Activated CD4-positive, alpha-beta T cell treated with anti-CD3 and anti-CD28 coated beads, Interleukin-2, amount 10 ng/mL, durations not matched to agents 24 days and 14 days (primary cell): ENCODE measurements at regions not wholly inside any gene's neighbourhood (a gene's known extent, or its start where the extent isn't known, plus 50 kb on each side); places are given as distances from the start of the nearest gene placed in this dataset.
A peak's percentile ranks its signal among the peaks of the same experiment; 100 is the strongest.

ENCODE experiments used
- DNase-seq: peaks from one replicate; pipeline ENCODE4 v3.0.0; 2022
- H3K27ac Mint-ChIP-seq: one replicate; pipeline ENCODE4 v1.8.0; 2022; ENCODE audit warnings: mild to moderate bottlenecking, mixed read lengths
- H3K27me3 Mint-ChIP-seq: one replicate; pipeline ENCODE4 v1.8.0; 2022; ENCODE audit warnings: mixed read lengths
- H3K36me3 Mint-ChIP-seq: one replicate; pipeline ENCODE4 v1.8.0; 2022; ENCODE audit warnings: low read depth, mild to moderate bottlenecking, mixed read lengths
- H3K4me1 Mint-ChIP-seq: one replicate; pipeline ENCODE4 v1.8.0; 2021; ENCODE audit warnings: mixed read lengths
- H3K4me3 Mint-ChIP-seq: one replicate; pipeline ENCODE4 v1.8.0; 2022; ENCODE audit warnings: mild to moderate bottlenecking, moderate library complexity, mixed read lengths
- H3K9me3 Mint-ChIP-seq: one replicate; pipeline ENCODE4 v1.8.0; 2021; ENCODE audit warnings: mixed read lengths
- intact Hi-C: fragments of 100-400 bp; cut with micrococcal nuclease; formaldehyde crosslinking; loops from one replicate; pipeline ENCODE4 v1.15.1; 2023

DNA sequence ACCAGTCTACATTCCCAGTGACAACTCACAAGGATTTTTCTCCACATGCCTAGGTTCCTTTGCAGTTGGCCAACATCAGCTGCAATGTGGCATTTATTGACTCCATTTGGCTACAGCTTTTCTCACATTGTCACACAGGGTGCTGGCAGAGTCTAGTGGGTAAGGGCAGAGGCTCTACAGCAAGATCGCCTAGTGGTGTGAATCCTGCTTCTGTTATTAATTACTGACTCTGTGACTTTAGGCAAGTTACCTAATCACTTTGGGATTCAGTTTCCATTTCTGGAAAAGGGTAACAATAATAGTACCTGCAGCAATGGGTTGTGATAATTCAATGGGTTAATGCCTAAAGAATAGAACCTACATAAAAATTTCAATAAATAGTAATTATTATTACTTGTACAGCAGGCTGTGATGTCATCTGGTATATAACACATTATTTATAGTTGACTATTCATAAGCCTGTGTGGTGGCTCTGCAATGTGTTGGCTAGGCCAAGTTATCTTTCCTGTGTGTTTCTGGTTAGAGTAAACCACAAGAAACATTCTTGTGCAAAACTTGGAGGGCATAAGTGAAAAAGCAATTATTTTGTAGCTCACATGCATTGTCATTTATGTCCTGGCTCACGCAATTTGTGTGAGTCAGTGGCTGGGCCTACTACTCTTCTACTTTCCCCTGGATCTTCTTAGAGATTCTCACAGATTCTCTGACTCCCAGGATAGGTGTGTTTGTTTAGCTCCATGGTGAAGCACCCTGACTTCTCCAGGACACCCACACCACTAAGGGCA lies 59.5 kb downstream of the PTGS2 start:
- H3K4me3 Mint-ChIP-seq = no peak overlapping the region
- H3K27ac Mint-ChIP-seq = no peak overlapping the region
- H3K27me3 Mint-ChIP-seq = peaks cover 12% of the 10 kb centered on the region
- intact Hi-C loops = loop anchor here (1.0 kb wide), 1 partner anchor 245 kb away; the partner anchor contains the start of genes ODR4 and TPR
- H3K9me3 Mint-ChIP-seq = no peaks in the 10 kb centered on the region
- peaks cover 24% of the 10 kb centered on the region for H3K4me1 Mint-ChIP-seq
- H3K36me3 Mint-ChIP-seq = no peaks in the 10 kb centered on the region
- DNase-seq = peak; percentile 66

DNA sequence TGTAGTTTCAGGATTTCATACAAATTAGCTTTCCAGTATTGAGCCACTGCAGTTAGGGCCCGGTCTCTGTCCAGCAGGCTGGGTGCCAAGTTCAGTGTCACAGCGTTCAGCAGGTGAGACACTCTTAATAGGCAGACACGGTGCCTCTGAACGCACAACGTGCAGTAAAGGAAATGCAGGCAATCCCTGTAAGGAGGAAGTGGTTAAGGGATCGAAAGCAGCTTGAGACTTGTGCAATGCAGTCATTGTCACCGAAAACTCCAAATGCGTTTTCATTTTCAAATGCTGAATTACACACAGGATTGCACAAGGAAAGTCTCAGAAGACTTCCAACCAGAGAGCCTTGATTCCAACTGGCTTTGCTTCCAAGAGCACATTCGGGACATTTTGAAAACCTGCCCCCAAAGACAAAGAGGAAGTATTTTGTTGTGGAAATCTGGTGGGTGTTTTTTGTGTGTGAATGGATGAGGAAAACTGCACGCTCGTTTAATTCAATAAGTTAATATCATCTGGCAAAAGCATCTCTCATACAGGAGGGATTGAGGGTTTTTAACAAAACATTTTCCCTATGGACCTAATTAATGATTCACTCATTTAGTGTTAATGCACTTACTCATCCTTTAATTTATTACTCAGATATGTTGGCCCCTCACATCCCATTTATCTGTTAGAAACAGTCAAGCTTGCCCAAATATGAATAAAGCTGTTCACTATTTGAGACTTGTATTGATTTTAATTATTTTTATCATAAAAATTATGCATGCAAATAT lies 61.6 kb downstream of the PTGS2 start:
- H3K4me1 Mint-ChIP-seq = peaks cover 37% of the 10 kb centered on the region
- peaks cover 18% of the 10 kb centered on the region for H3K27me3 Mint-ChIP-seq
- peak; percentile 88 for DNase-seq
- peak overlapping the region; percentile 77 for H3K4me3 Mint-ChIP-seq
- no peaks in the 10 kb centered on the region for H3K36me3 Mint-ChIP-seq
- no peaks in the 10 kb centered on the region for H3K9me3 Mint-ChIP-seq
- H3K27ac Mint-ChIP-seq = no peak overlapping the region
- intact Hi-C loops = loop anchor here (2.0 to 5.0 kb wide), 3 partner anchors 64 to 316 kb away; partner anchors contain the start of gene PTGS2

DNA sequence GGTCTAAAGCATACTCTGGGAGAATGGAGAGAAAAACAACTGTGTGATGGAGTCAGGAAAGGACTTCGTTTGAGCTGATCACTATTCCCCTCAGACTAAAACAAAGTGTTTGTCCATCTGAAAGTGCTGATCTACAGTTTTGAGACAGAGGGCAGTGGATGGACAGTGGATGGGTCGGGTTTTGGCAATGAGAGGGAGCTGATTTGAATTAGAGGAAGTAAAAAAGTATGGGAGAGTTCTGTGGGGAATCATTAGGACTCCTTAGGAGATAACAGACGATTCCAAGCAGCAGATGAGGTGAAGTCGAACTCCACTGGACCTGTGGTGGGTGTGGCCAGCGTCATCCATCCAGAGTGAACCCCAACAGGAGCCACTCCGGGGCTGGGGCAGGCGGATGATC lies 62.3 kb downstream of the PTGS2 start:
- H3K4me1 Mint-ChIP-seq = peaks cover 36% of the 10 kb centered on the region
- peak overlapping the region; percentile 58 for H3K4me3 Mint-ChIP-seq
- peaks cover 17% of the 10 kb centered on the region for H3K27me3 Mint-ChIP-seq
- intact Hi-C loops = loop anchor here (2.0 to 5.0 kb wide), 3 partner anchors 64 to 316 kb away; partner anchors contain the start of gene PTGS2
- DNase-seq = no peak
- no peaks in the 10 kb centered on the region for H3K9me3 Mint-ChIP-seq
- no peak overlapping the region for H3K27ac Mint-ChIP-seq
- H3K36me3 Mint-ChIP-seq = no peaks in the 10 kb centered on the region

DNA sequence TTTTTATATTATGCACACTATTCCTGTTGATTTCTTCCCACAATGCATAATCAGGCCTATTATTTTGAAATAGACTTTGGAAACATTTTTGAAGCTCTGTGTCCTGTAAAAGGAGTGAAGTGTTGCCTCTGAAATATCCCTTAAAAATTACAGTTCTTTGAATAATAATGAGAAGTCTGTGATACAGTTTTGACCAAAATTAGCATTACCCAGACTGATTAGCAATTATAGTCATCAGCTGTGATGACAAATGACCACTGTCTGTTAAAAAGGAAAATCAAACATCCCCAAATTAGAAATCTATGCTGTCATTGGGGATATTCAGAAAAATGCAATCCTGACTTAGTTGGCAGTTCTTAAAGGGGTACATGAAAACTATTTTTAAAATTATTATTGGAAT lies 63.7 kb downstream of the PTGS2 start:
- DNase-seq = no peak
- H3K27ac Mint-ChIP-seq = no peak overlapping the region
- peaks cover 35% of the 10 kb centered on the region for H3K4me1 Mint-ChIP-seq
- intact Hi-C loops = loop anchor here (5.0 kb wide), 2 partner anchors 66 to 314 kb away; partner anchors contain the start of gene PTGS2
- no peaks in the 10 kb centered on the region for H3K36me3 Mint-ChIP-seq
- H3K4me3 Mint-ChIP-seq = no peak overlapping the region
- no peaks in the 10 kb centered on the region for H3K9me3 Mint-ChIP-seq
- peaks cover 24% of the 10 kb centered on the region for H3K27me3 Mint-ChIP-seq

DNA sequence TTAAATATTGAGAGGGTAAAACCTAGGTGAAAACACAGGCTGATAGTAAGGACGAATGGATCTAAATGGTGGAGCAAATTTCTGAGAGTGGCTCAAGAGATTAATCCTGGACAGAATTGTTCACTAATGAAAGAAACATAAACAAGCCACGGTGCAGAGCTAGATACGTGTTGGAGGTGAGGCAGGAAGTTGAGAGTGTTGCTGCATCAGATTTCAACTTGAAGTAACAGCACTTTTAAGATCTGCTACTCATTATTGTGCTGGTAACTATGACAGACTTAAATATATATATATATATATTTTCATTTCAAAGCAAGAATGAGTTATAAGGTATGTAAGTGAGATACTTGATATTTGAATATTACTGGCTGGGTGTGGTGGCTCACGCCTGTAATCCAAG lies 64.9 kb downstream of the PTGS2 start:
- Mint-ChIP-seq H3K9me3 (no peaks in the 10 kb centered on the region), H3K36me3 (no peaks in the 10 kb centered on the region), H3K4me1 (peaks cover 26% of the 10 kb centered on the region), H3K4me3 (peak overlapping the region; percentile 54), H3K27ac (no peak overlapping the region), H3K27me3 (peaks cover 28% of the 10 kb centered on the region)
- no peak for DNase-seq
- intact Hi-C loops = loop anchor here (5.0 kb wide), 2 partner anchors 67 to 313 kb away; partner anchors contain the start of gene PTGS2

DNA sequence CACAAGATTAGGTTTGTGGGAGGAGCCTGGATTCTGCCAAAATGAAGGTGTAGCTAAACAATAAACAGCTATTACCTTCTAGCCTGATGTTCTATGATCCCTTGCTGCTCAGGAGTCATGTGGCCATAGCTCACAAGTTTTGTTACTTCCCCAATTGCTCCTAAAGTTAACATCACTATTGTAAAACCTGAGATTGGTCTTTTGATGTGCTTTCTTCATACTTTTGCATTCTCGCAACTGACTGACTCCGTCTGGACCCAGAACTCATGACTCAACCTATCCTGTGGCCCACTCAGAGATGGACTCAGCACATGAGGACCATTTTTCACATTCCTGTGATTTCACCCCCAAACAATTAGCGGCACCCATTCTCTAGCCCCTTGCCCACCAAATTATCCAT lies 69.1 kb downstream of the PTGS2 start:
- no peaks in the 10 kb centered on the region for H3K9me3 Mint-ChIP-seq
- H3K27ac Mint-ChIP-seq = no peak overlapping the region
- H3K36me3 Mint-ChIP-seq = no peaks in the 10 kb centered on the region
- DNase-seq = no peak
- no peak overlapping the region for H3K4me3 Mint-ChIP-seq
- peaks cover 48% of the 10 kb centered on the region for H3K27me3 Mint-ChIP-seq
- peaks cover 13% of the 10 kb centered on the region for H3K4me1 Mint-ChIP-seq
- intact Hi-C loops = no loop called here

DNA sequence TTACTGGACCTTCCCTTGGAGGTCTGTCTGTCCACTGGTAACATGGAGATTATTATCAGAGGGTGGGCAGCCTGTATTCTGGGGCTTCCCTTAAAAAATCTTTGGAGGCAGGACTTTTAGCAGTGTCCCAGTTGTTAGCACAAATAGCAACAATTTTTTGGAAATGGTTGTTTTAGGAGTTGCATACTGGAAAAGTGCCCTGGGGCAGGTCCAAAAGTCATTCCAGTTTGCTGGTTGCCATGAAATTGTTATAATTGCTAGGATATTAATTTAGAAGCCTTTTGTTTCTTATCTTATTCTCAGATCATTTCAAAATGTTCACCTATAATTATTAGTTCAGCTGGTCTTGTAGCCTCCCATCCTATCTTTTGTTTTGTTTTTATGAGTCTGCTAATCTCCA lies 71.0 kb downstream of the PTGS2 start:
- Mint-ChIP-seq H3K27ac (no peak overlapping the region), H3K36me3 (no peaks in the 10 kb centered on the region), H3K4me3 (no peak overlapping the region), H3K4me1 (peaks cover 4% of the 10 kb centered on the region), H3K27me3 (peaks cover 53% of the 10 kb centered on the region), H3K9me3 (no peaks in the 10 kb centered on the region)
- no peak for DNase-seq
- intact Hi-C loops = loop anchor here (5.0 to 10.0 kb wide), 4 partner anchors 68 to 207 kb away; no protein-coding TSS in a partner anchor

DNA sequence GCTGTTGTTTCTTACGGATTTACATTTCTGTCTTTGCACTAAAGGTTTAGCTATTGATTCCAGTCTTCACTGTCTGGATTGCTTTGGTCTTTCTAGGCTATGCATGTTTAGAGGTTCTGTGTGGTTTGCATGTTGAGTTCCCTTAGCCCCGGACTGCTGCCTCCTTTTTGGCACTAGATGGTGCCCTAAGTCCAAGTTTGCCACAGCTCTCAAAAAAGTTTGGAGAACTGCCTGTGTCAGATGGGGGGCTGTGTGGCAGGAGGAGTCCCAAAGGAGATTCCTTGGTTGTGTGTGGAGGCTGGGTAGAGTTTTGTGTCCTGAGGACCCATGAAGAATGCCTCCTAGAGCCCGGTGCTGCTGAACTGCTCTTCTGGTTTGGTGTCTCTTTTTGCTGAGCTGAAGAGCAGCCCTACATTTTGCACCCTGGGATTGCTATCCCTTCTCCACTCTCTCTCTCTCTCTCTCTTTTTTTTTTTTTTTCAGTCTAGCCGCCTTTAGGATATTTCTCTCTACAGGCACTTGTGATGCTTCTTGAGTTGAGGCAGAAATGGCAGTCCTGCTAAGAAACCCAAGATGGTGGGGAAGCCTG lies 74.4 kb downstream of the PTGS2 start:
- peak; percentile 80 for DNase-seq
- Mint-ChIP-seq H3K4me3 (no peak overlapping the region), H3K4me1 (no peaks in the 10 kb centered on the region), H3K36me3 (no peaks in the 10 kb centered on the region), H3K27ac (no peak overlapping the region), H3K9me3 (no peaks in the 10 kb centered on the region), H3K27me3 (peaks cover 44% of the 10 kb centered on the region)
- intact Hi-C loops = loop anchor here (1.0 to 10.0 kb wide), 5 partner anchors 71 to 380 kb away; no protein-coding TSS in a partner anchor

DNA sequence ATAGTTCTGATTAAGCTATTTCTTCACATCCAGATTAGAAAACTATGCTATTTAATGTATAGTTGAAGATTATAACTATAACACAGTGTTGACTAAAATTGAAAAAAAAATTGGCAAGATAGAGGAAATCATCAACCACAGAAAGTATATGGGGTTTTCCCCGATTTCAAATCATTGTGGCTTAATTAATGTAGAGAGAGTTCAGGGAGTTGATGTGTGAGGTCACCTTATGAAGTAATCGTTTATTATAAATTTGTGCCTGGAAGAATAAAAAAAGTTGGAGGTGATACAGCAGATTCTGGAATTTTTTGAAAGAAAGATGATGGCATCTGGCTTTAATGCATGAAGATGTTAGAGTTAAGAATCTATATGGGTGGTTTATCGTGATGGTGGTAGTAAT lies 84.3 kb downstream of the PTGS2 start:
- H3K4me3 Mint-ChIP-seq = no peak overlapping the region
- intact Hi-C loops = no loop called here
- H3K4me1 Mint-ChIP-seq = peaks cover 3% of the 10 kb centered on the region
- H3K27ac Mint-ChIP-seq = no peak overlapping the region
- H3K9me3 Mint-ChIP-seq = peaks cover 5% of the 10 kb centered on the region
- no peak for DNase-seq
- H3K27me3 Mint-ChIP-seq = peaks cover 40% of the 10 kb centered on the region
- H3K36me3 Mint-ChIP-seq = no peaks in the 10 kb centered on the region

DNA sequence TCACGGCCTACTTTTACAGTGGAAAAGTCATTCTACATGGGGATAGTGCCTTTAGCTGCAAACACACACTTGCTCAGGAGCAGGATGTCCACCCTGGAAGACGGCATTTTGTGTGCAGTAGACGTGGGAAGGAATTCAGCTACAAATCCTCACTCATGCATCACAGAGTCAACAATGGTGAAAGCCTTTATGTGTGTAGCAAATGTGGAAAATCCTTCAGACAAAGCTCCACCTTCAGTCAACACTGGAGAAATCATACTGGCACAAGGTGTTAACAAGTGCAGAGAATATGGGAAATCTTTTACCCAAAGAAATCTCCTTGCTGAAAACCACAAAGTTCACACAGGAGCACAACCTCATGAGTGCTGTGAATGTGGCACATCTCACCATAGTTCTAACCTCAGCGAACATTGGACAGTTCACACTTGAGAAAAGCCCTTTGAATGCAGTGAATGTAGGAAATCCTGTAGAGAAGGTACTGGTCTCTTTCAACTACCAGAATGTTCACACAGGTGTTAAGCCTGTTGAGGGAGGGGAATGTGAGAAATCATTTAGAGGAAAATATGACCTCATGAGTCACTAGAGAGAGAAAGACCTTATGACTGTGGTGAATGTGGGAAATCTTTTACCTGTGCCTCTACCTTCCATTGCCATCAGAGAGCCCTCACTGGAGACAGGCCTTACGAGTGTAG lies 101.8 kb downstream of the PTGS2 start:
- Mint-ChIP-seq H3K27me3 (no peaks in the 10 kb centered on the region), H3K4me1 (no peaks in the 10 kb centered on the region), H3K9me3 (peaks cover 3% of the 10 kb centered on the region), H3K27ac (no peak overlapping the region), H3K36me3 (no peaks in the 10 kb centered on the region), H3K4me3 (no peak overlapping the region)
- DNase-seq = no peak
- intact Hi-C loops = no loop called here

DNA sequence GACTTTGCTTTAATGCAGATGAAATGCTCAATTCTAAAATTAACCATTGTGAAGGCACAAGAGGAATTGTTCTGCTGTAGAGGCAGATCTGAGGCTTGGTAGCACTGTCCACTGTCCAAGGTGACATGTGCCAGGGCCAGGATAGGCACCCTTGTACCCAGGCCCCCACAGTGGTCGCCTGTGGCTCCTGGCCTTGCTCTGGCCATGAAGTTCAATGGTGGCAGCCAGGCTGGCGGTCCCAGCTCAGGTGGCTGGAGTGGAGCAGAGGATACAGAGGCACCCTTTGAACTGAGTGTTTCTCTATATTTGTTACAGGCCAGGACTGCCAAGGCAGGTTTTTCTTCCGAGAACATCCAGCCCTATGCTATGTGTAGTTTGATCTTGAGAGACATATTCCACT lies 102.6 kb downstream of the PTGS2 start:
- DNase-seq = no peak
- no peaks in the 10 kb centered on the region for H3K36me3 Mint-ChIP-seq
- H3K9me3 Mint-ChIP-seq = peaks cover 3% of the 10 kb centered on the region
- no peak overlapping the region for H3K27ac Mint-ChIP-seq
- H3K27me3 Mint-ChIP-seq = no peaks in the 10 kb centered on the region
- intact Hi-C loops = no loop called here
- H3K4me3 Mint-ChIP-seq = no peak overlapping the region
- H3K4me1 Mint-ChIP-seq = peaks cover 1% of the 10 kb centered on the region

DNA sequence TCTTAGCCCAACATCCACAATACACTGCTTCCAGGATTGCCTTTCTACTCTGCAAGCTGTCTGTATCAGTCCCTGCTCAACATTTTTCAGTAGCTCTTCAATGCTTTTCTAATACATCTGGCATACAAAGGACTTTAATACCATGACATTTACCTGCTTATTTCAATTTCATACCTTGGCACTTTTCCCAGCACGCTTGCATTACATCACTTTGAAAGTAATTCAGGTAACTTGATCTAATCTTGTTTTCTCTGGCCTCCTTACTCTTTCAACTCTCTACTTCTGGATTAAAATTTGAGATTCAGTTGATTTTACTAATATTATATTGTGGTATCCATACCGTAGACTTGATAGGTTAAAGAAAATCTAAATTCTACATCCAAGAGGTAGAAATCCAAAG lies 103.0 kb downstream of the PTGS2 start:
- no peak for DNase-seq
- Mint-ChIP-seq H3K36me3 (no peaks in the 10 kb centered on the region), H3K4me1 (peaks cover 3% of the 10 kb centered on the region), H3K27me3 (no peaks in the 10 kb centered on the region), H3K9me3 (peaks cover 3% of the 10 kb centered on the region), H3K4me3 (no peak overlapping the region), H3K27ac (no peak overlapping the region)
- intact Hi-C loops = no loop called here

DNA sequence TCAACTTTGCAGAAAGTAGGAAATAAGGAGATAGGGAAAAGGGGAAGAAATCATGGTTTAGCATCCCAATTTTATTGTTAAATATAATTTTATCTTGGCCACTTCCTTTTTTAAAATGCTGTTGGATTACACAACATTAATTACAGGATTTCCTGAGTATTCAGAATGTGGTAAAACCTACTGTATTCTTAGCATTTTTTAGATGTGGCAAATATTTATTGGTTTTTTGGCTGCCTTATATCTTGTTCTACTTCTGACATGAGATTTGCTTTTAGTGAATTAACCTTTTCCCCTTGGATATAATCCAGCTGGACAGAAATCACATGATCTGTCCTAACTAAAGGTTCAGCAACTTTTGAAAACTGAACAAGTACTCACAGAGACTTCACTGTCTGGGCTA lies 104.9 kb downstream of the PTGS2 start:
- Mint-ChIP-seq H3K4me3 (no peak overlapping the region), H3K36me3 (no peaks in the 10 kb centered on the region), H3K27ac (no peak overlapping the region), H3K4me1 (peaks cover 10% of the 10 kb centered on the region), H3K9me3 (no peaks in the 10 kb centered on the region), H3K27me3 (no peaks in the 10 kb centered on the region)
- no peak for DNase-seq
- intact Hi-C loops = no loop called here
